PC-3 (cell line): ENCODE measurements at regions not wholly inside any gene's neighbourhood (a gene's known extent, or its start where the extent isn't known, plus 50 kb on each side); places are given as distances from the start of the nearest gene placed in this dataset.
A peak's percentile ranks its signal among the peaks of the same experiment; 100 is the strongest.

Experiments
- ATAC-seq: fragments of 200-7000 bp; cut with Tn5 transposase; 2 replicates; pipeline ENCODE4 v1.9.1; 2020; ENCODE audit warnings: mild to moderate bottlenecking, moderate library complexity
- BruUV-seq: library from RNA; stranded (reverse); fragments of 400-500 nt; replicated peaks from 2 replicates; lab custom pipeline; 2021; lab: Mats Ljungman, UMichigan
- CTCF ChIA-PET: fragments of 300-600 bp; sonication (Branson Sonifier 250); formaldehyde crosslinking; loops from one replicate; lab custom pipeline; 2022; ENCODE audit warnings: antibody characterized with exemption; lab: Charles Lee
- POLR2A ChIA-PET: fragments of 300-600 bp; sonication (Branson Sonifier 250); formaldehyde crosslinking; loops from one replicate; lab custom pipeline; 2022; ENCODE audit warnings: antibody characterized with exemption; ENCODE audit not compliant: unreplicated experiment; lab: Charles Lee
- DNase-seq: peaks from one replicate; pipeline ENCODE4 v3.0.0-alpha.2; 2015
- H2AFZ ChIP-seq: fragments of 300-600 bp; sonication (generic); 2 replicates; pipeline ENCODE4 v1.6.0; 2016; ENCODE audit warnings: antibody characterized with exemption, low read length
- H3F3A ChIP-seq: fragments of 300-600 bp; sonication (generic); one replicate; pipeline ENCODE4 v1.6.0; 2017; ENCODE audit warnings: antibody characterized with exemption, low read length, control low read depth, mild to moderate bottlenecking; ENCODE audit not compliant: unreplicated experiment
- H3K27ac ChIP-seq: fragments of 300-600 bp; sonication (generic); 2 replicates; pipeline ENCODE4 v1.5.1; 2016; ENCODE audit warnings: mild to moderate bottlenecking, low read length
- H3K27me3 ChIP-seq: fragments of 300-600 bp; sonication (generic); 2 replicates; pipeline ENCODE4 v1.6.1; 2016; ENCODE audit warnings: low read length, mixed read lengths
- H3K36me3 ChIP-seq: fragments of 300-600 bp; sonication (generic); 2 replicates; pipeline ENCODE4 v1.6.1; 2016; ENCODE audit warnings: low read depth, mixed run types, low read length, mixed read lengths
- H3K4me1 ChIP-seq: fragments of 300-600 bp; sonication (generic); 2 replicates; pipeline ENCODE4 v1.5.1; 2016; ENCODE audit warnings: low read length; ENCODE audit not compliant: insufficient read depth
- H3K4me2 ChIP-seq: fragments of 300-600 bp; sonication (generic); 2 replicates; pipeline ENCODE4 v1.6.0; 2016; ENCODE audit warnings: low read length
- H3K4me3 ChIP-seq: fragments of 300-600 bp; sonication (generic); 2 replicates; pipeline ENCODE4 v1.5.1; 2016; ENCODE audit warnings: mild to moderate bottlenecking, low read length, mixed read lengths
- H3K79me2 ChIP-seq: fragments of 300-600 bp; sonication (generic); 2 replicates; pipeline ENCODE4 v1.6.1; 2017; ENCODE audit warnings: low read length, mixed read lengths
- H3K9ac ChIP-seq: fragments of 300-600 bp; sonication (generic); 2 replicates; pipeline ENCODE4 v1.6.0; 2016; ENCODE audit warnings: mild to moderate bottlenecking, low read length
- H3K9me2 ChIP-seq: fragments of 300-600 bp; sonication (generic); replicated peaks from 2 replicates; pipeline ENCODE4 v1.6.1; 2016; ENCODE audit warnings: mixed run types, low read length, mixed read lengths
- H3K9me3 ChIP-seq: fragments of 300-600 bp; sonication (generic); 2 replicates; pipeline ENCODE4 v1.6.1; 2016; ENCODE audit warnings: low read length, mixed read lengths
- H4K20me1 ChIP-seq: fragments of 300-600 bp; sonication (generic); 2 replicates; pipeline ENCODE4 v1.6.1; 2016; ENCODE audit warnings: low read length, mixed read lengths
- CTCF ChIP-seq: fragments of 300-600 bp; sonication (generic); conservative IDR thresholded peaks from 2 replicates; pipeline ENCODE4 v1.5.1; 2017; ENCODE audit warnings: antibody characterized with exemption, low read depth, mild to moderate bottlenecking, low read length
- EZH2 ChIP-seq: fragments of 300-600 bp; sonication (generic); IDR thresholded peaks from one replicate; pipeline ENCODE4 v1.6.1; 2017; ENCODE audit warnings: antibody characterized with exemption, mild to moderate bottlenecking, low read length; ENCODE audit not compliant: unreplicated experiment
- EZH2phosphoT487 ChIP-seq: fragments of 300-600 bp; sonication (generic); IDR thresholded peaks from 2 replicates; pipeline ENCODE4 v1.6.1; 2018; ENCODE audit warnings: mild to moderate bottlenecking, antibody characterized with exemption, low read length, borderline replicate concordance
- intact Hi-C: fragments of 100-400 bp; cut with micrococcal nuclease; formaldehyde crosslinking; loops from 2 replicates; pipeline ENCODE4 v1.9.0; 2023

- no peaks in the 10 kb centered on the region for H4K20me1 ChIP-seq
- DNase-seq, result no peak
- H3K4me2 ChIP-seq, result no peak overlapping the region
- no peak overlapping the region for H3K9ac ChIP-seq
- TF ChIP-seq EZH2, result no peak
- no peak for TF ChIP-seq CTCF
- no peak for TF ChIP-seq EZH2phosphoT487
- H2AFZ ChIP-seq, result no peak overlapping the region
- H3K36me3 ChIP-seq, result no peaks in the 10 kb centered on the region
- intact Hi-C loops, result no loop called here
- ATAC-seq, result no peak
- no peaks in the 10 kb centered on the region for H3K27me3 ChIP-seq
- H3K4me1 ChIP-seq, result peaks cover 10% of the 10 kb centered on the region
- CTCF ChIA-PET, result no interaction called here
- BruUV-seq, result no TSS peak
- H3K4me3 ChIP-seq, result no peak overlapping the region
- no peaks in the 10 kb centered on the region for H3K9me2 ChIP-seq
- H3K9me3 ChIP-seq, result no peaks in the 10 kb centered on the region
- H3F3A ChIP-seq, result no peaks in the 10 kb centered on the region
- H3K27ac ChIP-seq, result no peak overlapping the region
- H3K79me2 ChIP-seq, result no peaks in the 10 kb centered on the region
- POLR2A ChIA-PET, result no interaction called here
Measured at GRCh38 chr2:12211326-12212175, 465.1 kb downstream of the LPIN1 start.

- no TSS peak for BruUV-seq
- H3K27ac ChIP-seq, result no peak overlapping the region
- no peaks in the 10 kb centered on the region for H3K9me3 ChIP-seq
- POLR2A ChIA-PET, result interaction anchor here (0.6 kb wide), 1 partner anchor 507 kb away, joined by 3 read pairs; no protein-coding TSS in a partner anchor
- peaks cover 10% of the 10 kb centered on the region for H3K4me1 ChIP-seq
- intact Hi-C loops, result no loop called here
- H3K36me3 ChIP-seq, result no peaks in the 10 kb centered on the region
- H3K27me3 ChIP-seq, result no peaks in the 10 kb centered on the region
- no peaks in the 10 kb centered on the region for H4K20me1 ChIP-seq
- no peak overlapping the region for H3K4me2 ChIP-seq
- DNase-seq, result peak; percentile 43
- TF ChIP-seq EZH2phosphoT487 (no peak), EZH2 (no peak), CTCF (no peak)
- no peak overlapping the region; the same call in 1 of the 2 replicates for H2AFZ ChIP-seq
- CTCF ChIA-PET, result no interaction called here
- no peaks in the 10 kb centered on the region for H3K9me2 ChIP-seq
- H3K4me3 ChIP-seq, result no peak overlapping the region
- H3K79me2 ChIP-seq, result no peaks in the 10 kb centered on the region
- ATAC-seq, result peak; percentile 81
- no peaks in the 10 kb centered on the region for H3F3A ChIP-seq
- no peak overlapping the region for H3K9ac ChIP-seq
Measured at GRCh38 chr2:12212841-12213597, 466.6 kb downstream of the LPIN1 start.
